Spleen (tissue), 7 donors: ENCODE measurements at regions not wholly inside any gene's neighbourhood (a gene's known extent, or its start where the extent isn't known, plus 50 kb on each side); places are given as distances from the start of the nearest gene placed in this dataset.

Experiments
- CTCF ChIP-seq, 11 experiments: fragments of 200-600 bp in 7 of 11; fragments of 450-650 bp in 4 of 11; sonication (generic) in 4 of 11; IDR thresholded peaks in 8 of 11; conservative IDR thresholded peaks in 3 of 11; 1 replicate in 7 of 11; 2 replicates in 4 of 11; pipeline versions ENCODE4 v1.4.0 to v1.8.0; 2016 to 2021; ENCODE audit warnings: antibody characterized with exemption in 11 of 11, inconsistent platforms in 4 of 11, mild to moderate bottlenecking in 1 of 11
- POLR2A ChIP-seq, 3 donors: fragments of 450-650 bp; IDR thresholded peaks; one replicate each; pipeline ENCODE4 v1.5.1; 2017; ENCODE audit warnings: antibody characterized with exemption in 3 of 3, mild to moderate bottlenecking in 1 of 3
- POLR2AphosphoS5 ChIP-seq, 3 donors: sonication (generic); formaldehyde crosslinking; IDR thresholded peaks; one replicate each; pipeline ENCODE4 v1.5.1; 2017; ENCODE audit warnings: antibody characterized with exemption in 3 of 3
- donor health status: DM: no; HTN: no; CAD: no; lungs with moderate emphysema.
- donor health status: DM: no; HTN: no; CAD: no.
- donor health status: DM: no; HTN: no; CAD: no.

- TF ChIP-seq CTCF (IDR thresholded peaks at IDR 0.05 in 8 of 11, conservative IDR thresholded peaks at IDR 0.05 in 3 of 11) (no peak), POLR2AphosphoS5 (IDR thresholded peaks at IDR 0.05) (no peak), POLR2A (IDR thresholded peaks at IDR 0.05) (no peak)
Observed at GRCh38 chr1:95312181-95312580, 78.2 kb downstream of the RWDD3 start.
